Activated CD8-positive, alpha-beta memory T cell treated with anti-CD3 and anti-CD28 coated beads, Interleukin-2, amount 50 U/mL, for 4 hours (primary cell): ENCODE measurements at regions not wholly inside any gene's neighbourhood (a gene's known extent, or its start where the extent isn't known, plus 50 kb on each side); places are given as distances from the start of the nearest gene placed in this dataset.

Experiments
- DNase-seq: peaks from one replicate; pipeline ENCODE4 v3.0.0-alpha.2; 2020

DNA sequence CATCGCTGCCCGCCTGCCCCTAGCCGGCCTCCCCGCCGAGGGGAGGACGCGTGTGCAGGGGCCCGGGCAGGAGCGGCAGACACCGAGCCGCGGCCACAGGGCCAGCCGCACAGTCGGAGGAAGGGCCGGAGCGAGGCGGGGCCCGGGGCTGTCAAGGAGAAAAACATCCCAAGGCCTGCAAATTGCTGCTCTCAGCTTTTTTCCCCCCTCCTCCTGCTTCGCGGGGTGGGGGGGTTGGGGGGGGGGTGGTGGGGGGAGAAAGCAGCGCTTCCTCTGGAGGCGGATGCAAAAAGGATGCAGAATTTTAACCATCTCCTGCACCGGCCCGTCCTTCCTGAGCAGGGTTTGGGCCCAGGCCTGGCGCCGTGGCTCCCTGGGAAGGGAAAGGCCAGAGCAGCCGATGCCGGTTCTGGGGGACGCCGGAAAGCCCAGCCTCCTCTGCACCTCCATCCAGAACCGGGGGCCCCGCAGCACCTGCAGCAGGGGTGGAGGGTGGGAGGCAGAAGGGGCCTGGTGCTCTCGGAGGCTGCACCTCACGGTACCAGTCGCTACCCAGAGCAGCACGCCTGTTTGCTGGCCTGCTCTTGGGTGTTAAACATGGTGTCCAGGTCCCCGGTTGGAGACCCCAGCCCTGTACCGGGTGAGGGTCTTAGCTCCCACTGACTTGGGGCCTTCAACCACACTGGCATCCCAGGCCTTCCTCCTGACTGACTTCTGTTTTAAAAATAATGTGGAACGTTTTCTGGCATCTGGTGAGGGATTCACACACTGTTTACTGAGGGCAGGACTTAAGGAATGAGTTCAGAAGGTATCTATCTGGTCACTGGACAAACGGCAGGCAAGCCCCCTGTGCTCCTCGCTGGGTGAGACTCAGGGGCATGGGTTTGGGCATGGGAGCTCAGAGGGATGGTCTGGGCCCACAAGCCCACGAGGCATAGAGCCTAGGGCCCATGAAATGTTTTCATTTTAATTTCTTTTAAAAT is 77.4 kb upstream of the WNT7B start:
- no peak for DNase-seq

DNA sequence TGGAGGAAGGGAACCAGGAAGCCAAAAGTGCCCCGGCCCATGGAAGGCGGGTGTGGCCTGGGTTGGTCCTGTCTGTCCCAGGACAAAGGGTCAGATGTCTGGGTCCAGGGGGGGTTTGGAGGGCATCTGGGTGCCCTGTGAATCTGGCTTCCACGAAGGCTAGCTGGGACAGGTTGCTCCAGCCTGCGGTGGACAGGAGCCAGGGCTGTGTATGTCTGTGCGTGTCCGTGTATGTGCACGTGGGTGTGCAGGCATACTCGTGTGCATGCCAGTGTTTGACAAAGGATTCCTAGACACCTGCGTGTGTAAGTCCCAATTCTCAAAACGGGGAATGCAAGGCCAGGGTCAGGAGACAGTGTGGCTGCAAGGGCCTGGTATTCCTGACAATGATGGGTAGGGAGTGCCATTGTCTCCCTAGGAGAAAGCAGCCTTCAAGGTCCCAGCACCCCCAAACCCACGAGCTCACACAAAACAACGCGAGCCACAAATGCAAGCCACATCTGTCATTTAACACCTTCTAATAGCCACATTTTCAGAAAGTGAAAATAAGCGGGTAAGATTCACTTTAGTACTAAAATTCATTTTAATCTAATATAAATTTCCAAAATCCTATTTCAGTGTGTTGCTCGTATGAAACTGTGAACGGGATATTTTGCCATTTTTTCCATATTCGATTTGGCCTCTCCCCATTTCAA is 78.4 kb upstream of the WNT7B start:
- no peak for DNase-seq

GRCh38 chr22:46055911-46056545 is 79.1 kb upstream of the WNT7B start:
- no peak for DNase-seq

GRCh38 chr22:46056546-46057245 is 79.7 kb upstream of the WNT7B start:
- DNase-seq = no peak

DNA sequence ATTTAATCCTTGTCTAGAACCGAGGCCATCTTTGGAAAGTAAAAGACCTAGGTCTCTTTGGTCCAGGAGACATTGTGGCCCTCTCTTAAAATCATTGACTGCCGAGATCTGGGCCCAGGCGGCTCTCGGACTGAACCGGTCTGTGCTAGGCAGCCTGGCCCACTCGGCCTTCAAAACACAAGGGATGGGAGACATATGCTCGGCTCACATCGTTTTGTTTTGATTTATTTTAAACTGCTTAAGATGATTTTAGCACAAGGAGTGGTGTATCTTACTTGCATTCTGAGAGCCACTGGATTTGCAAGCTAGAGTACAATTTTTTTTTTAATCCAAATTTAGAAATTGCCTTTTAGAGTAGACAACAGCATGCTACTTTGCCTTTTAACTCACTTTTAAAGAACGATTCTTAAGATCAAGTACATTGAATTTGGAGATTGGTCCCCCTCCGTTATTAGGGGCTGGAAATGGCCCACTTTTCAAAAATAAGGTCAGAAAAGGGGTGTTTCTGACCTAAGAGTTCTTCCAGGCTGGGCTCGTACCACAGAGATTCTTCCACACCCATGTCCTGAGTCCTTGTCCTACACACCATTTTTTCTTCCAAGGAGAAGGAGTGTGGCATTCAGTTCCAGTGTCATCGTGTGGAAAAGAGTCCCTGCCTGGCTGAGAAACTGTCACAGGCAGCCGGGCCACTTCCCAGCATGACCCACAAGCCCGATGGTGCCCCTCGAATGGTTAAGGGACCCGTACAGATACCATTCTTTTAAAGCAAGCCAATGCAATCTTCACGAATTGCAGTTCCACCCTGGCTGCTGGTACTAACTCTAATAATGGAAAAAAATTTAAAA is 80.5 kb upstream of the WNT7B start:
- DNase-seq = no peak

GRCh38 chr22:46058091-46058420 is 81.1 kb upstream of the WNT7B start:
- DNase-seq = no peak

GRCh38 chr22:46058591-46059519 is 81.9 kb upstream of the WNT7B start:
- DNase-seq = no peak

GRCh38 chr22:46060292-46061123 is 83.5 kb upstream of the WNT7B start:
- DNase-seq = no peak

DNA sequence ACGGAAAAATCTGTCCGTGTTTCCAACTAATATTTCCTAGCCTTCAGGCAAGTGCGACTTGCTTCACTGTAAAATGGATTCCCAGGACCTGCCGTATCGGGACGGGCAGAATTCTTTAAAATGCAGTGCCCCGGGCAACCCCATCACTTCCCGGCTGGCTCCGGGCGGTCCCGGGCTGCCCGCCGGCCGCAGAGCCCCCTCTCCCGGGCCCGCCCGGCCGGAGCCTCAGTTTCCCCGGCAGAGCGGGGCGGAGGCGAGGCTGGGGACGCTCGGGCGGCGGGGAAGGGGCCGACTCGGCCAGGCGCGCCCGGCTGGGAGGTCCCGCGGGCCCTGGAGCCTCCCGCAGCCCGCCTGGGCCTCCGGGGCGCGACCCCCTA is 84.2 kb upstream of the WNT7B start:
- no peak for DNase-seq

DNA sequence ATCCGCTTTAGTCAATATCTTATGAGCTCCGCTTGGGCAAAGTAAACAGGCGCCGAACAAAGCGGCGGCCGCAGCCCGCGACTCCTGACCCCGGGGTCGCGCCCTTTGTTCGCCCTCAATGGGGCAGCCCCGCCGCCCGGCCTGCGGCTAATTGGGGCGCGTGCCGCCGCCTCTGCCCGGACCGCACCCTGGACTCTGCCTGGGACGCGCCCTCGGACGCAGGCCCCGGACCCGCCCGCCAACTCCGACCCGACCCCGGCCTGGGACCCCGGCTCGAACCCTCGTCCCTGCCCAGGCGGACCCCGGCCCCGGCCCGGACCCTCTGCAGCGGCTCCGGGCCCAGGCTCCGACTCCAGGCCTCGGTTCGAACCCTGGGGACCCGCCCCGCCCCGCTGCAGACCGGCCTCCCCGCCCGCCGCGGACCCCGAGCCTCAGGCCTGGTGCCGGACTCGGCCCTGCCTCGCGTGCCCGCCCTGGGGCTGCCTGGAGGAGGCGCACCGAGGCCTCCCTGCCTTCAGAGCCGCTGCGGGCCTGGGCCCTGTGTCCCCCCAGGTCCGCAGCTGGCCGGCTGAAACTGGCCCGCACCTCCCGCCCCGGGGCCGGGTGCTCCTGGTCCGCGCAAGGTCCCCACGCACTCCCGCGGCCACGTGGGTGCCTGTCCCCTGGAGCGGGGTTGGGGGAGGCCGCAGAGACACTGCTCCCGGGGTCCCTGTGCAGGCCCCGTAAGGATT is 84.7 kb upstream of the WNT7B start:
- DNase-seq = no peak

DNA sequence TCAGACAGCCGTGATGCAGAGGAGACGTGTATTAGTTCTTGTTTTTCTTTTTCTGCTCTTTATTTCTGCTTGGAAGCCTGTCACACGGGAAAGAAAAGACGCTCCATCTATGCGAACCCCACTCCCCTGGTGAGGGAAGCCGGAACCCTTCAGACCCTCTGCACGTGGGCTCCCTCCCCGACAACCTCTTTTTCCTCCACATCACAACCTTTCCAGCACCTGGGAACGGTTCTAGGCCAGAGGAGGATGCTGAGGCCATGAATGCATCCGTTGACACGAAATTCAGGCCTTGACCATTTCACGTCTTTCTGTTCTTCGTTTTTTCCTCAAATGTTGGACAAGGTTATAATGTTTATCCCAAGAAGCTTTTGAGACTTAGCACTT is 85.3 kb upstream of the WNT7B start:
- no peak for DNase-seq

DNA sequence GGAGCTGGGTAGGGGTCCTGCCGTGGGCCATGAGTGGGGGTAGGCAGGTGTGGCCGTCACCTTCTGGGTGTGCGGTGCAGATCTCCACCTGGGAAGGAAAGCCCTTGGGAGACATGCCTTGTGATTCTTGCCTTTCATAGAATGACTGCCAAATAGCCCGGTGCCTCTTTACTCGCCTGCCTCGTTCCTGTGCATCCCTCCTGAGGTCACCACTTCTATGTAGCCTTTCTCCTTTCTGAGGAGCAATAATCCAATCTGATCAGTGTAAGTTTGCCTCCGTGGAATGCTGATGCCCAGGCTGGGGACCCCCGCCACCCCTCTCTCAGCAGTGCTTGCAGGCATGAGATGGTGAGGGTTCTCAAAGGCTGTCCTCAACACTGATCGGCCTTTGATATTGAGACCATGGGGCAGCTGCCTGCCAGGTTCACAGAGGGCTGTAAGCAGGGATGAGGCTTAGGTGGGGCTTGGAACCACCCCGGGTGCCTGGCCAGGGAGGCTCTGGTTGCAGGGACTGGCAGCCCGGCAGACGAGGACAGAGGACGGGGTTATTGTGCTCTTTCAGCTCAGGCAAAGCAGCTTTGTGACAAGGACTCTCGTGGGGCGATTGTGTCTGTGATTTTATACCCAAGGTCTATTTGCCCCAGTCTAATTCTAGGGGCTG is 86.1 kb upstream of the WNT7B start:
- no peak for DNase-seq

DNA sequence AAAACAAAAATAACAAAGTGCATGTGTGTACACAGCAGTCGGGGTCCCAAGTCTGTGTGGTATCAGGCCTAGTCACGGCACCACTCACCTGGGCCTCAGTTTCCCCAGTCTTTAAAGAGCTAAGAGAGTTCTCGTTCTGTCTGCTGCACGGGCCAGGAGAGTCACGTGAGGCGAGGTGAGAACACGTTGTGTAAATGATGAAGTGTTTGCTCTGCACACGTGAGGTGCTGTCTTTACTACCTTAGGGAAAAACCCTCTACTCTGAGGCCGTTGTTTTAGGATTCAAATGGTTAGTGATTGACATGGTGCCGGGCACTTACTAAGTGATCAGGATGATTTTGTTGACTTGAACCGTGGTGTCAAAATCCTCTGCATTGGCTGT is 86.5 kb upstream of the PPARA start:
- no peak for DNase-seq

DNA sequence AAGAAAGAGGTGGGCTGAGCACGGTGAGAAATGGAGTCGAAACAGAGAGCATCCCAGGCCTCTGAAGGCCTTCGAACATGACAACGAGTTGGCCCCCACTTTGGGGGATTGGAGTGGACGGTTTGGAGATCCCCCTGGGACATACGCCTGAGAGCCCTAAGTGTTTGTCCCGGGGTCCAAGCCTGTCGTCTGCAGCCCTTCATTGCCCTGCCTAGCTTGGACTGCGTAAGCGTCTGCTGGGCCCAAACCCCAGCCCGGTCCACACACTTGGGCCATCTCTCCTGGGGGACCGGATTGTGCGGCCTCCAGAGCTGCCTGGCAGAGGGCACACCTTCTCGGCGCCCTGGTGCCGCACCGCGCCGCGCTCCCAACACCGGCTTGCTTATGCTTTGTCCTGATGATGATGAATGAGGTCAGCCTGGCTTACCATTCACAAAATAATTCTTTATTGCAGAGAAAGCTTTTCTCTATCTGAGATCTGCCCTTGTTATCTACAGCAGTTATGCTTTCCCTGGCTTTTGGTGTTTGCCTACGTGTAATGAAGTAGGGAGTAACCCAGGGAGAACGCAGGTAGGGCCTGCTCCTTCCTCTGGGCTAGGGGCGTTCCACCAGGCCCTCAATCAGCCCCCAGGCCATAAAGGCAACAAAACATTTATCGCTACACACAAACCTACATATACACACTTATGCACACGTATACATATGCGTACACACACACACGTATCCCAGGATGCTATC is 85.9 kb upstream of the PPARA start:
- no peak for DNase-seq

GRCh38 chr22:46064966-46065666 is 85.2 kb upstream of the PPARA start:
- DNase-seq = no peak

DNA sequence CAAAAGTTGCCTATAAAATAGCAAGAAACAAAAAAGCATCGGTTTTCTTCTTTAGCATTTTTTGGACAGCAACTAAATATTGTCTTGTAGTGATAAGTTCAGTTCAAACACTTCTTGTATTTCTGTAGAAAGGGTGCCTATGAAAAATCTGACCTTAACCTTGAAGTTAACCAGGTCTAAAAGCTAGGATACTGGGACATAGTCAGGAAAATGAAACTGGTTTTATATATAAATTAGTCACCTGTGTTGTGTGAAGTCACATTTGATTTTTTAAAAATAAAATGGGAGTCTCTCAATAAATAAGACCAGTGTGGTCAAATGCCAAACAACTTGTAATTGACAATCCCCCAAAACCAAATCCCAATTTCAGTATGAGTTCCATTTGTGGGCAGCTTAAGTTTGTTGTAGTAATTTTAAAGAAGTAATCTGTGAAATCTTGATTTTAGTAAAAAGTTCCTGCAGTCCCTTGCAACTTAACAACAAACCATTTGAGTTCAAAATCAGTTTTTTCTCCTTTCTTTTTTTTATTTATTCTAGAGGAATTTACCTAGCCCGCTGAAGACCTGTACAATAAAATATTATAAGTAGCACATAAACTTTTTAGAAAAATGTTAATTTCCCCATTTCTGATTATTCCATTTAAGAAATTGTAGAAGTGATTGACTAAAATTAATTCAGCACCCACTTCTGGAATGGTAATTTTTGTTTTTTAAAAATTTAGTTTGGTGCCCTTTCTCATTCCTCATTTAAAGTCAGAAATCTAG is 84.5 kb upstream of the PPARA start:
- DNase-seq = no peak

- peak; percentile 4 for DNase-seq
Measured at GRCh38 chr22:46066691-46067090, 83.6 kb upstream of the PPARA start.
